ENCODE measurements at regions not wholly inside any gene's neighbourhood (a gene's known extent, or its start where the extent isn't known, plus 50 kb on each side); places are given as distances from the start of the nearest gene placed in this dataset.

GRCh38 chr12:34386016-34386415 lies 363.7 kb downstream of the ALG10 start:
- TF ChIP-seq ZNF274 (IDR thresholded peaks at IDR 0.05; ENCODE audit: low read depth, low read length) (no peak), YY1 (IDR thresholded peaks at IDR 0.05; ENCODE audit: insufficient read depth, insufficient read length) (no peak), SUZ12 (IDR thresholded peaks at IDR 0.05; ENCODE audit: extremely low read depth, insufficient read depth, insufficient read length) (no peak)
